Renal cortex interstitium (tissue), 11 donors: ENCODE measurements at regions not wholly inside any gene's neighbourhood (a gene's known extent, or its start where the extent isn't known, plus 50 kb on each side); places are given as distances from the start of the nearest gene placed in this dataset.
"Not testable (repeated sequence)": the region's sequence is repeated elsewhere in the genome, so short reads cannot be mapped to it uniquely, and the experiment has no call there.

Experiments
- DNase-seq, 11 donors: peaks; one replicate each; pipeline ENCODE4 v3.0.0-alpha.2; 2013; ENCODE audit warnings: low read depth in 9 of 11, low spot score in 4 of 11; ENCODE audit errors: extremely low read depth in 1 of 11

- not testable (repeated sequence) for DNase-seq
Observed at GRCh38 chr5:34561581-34561980, 94.5 kb upstream of the RAI14 start.

GRCh38 chr5:34562791-34563190 is 93.3 kb upstream of the RAI14 start:
- DNase-seq, result no peak

GRCh38 chr5:34563269-34563668 is 92.9 kb upstream of the RAI14 start:
- DNase-seq, result no peak

- no peak for DNase-seq
Observed at GRCh38 chr5:34563931-34564709, 92.0 kb upstream of the RAI14 start.

- no peak for DNase-seq
Observed at GRCh38 chr5:34564710-34565235, 91.4 kb upstream of the RAI14 start.

GRCh38 chr5:34570143-34570542 is 86.0 kb upstream of the RAI14 start:
- no peak for DNase-seq

GRCh38 chr5:34570721-34571676 is 85.1 kb upstream of the RAI14 start:
- DNase-seq, result no peak

GRCh38 chr5:34571677-34572041 is 84.5 kb upstream of the RAI14 start:
- DNase-seq, result no peak

- DNase-seq, result no peak
Observed at GRCh38 chr5:34574936-34575467, 81.1 kb upstream of the RAI14 start.

- DNase-seq, result no peak
Observed at GRCh38 chr5:34576891-34577666, 79.0 kb upstream of the RAI14 start.

GRCh38 chr5:34578962-34579361 is 77.2 kb upstream of the RAI14 start:
- no peak for DNase-seq

- DNase-seq, result no peak
Observed at GRCh38 chr5:34580983-34581382, 75.1 kb upstream of the RAI14 start.

- DNase-seq, result no peak
Observed at GRCh38 chr5:34582371-34582770, 73.8 kb upstream of the RAI14 start.

- no peak for DNase-seq
Observed at GRCh38 chr5:34583167-34583566, 73.0 kb upstream of the RAI14 start.

GRCh38 chr5:34584165-34584564 is 72.0 kb upstream of the RAI14 start:
- DNase-seq, result no peak

GRCh38 chr5:34585601-34586104 is 70.5 kb upstream of the RAI14 start:
- no peak for DNase-seq

- no peak for DNase-seq
Observed at GRCh38 chr5:34586117-34586885, 69.8 kb upstream of the RAI14 start.
